Esophagus squamous epithelium (tissue), 4 donors: ENCODE measurements at regions not wholly inside any gene's neighbourhood (a gene's known extent, or its start where the extent isn't known, plus 50 kb on each side); places are given as distances from the start of the nearest gene placed in this dataset.

Experiments used
- POLR2A ChIP-seq, 4 donors: fragments of 450-650 bp; IDR thresholded peaks; one replicate each; pipeline ENCODE4 v1.6.1; 2017; ENCODE audit warnings: antibody characterized with exemption in 4 of 4, mild to moderate bottlenecking in 4 of 4, moderate library complexity in 3 of 4
- TF ChIP-seq, protein P1 (sequence below), 6 experiments: fragments of 450-650 bp in 4 of 6; fragments of 200-600 bp in 2 of 6; sonication (generic) in 2 of 6; IDR thresholded peaks; one replicate each; pipeline ENCODE4 v1.5.1; 2016 to 2019; ENCODE audit warnings: antibody characterized with exemption in 6 of 6, mild to moderate bottlenecking in 4 of 6, moderate library complexity in 4 of 6

GRCh38 chrX:42855259-42855658 is 77.3 kb upstream of the PPP1R2C start:
- TF ChIP-seq, protein P1, sequence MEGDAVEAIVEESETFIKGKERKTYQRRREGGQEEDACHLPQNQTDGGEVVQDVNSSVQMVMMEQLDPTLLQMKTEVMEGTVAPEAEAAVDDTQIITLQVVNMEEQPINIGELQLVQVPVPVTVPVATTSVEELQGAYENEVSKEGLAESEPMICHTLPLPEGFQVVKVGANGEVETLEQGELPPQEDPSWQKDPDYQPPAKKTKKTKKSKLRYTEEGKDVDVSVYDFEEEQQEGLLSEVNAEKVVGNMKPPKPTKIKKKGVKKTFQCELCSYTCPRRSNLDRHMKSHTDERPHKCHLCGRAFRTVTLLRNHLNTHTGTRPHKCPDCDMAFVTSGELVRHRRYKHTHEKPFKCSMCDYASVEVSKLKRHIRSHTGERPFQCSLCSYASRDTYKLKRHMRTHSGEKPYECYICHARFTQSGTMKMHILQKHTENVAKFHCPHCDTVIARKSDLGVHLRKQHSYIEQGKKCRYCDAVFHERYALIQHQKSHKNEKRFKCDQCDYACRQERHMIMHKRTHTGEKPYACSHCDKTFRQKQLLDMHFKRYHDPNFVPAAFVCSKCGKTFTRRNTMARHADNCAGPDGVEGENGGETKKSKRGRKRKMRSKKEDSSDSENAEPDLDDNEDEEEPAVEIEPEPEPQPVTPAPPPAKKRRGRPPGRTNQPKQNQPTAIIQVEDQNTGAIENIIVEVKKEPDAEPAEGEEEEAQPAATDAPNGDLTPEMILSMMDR (IDR thresholded peaks at IDR 0.05): no peak
- TF ChIP-seq POLR2A (IDR thresholded peaks at IDR 0.05): no peak
